Testis (tissue), 2 donors: ENCODE measurements at regions not wholly inside any gene's neighbourhood (a gene's known extent, or its start where the extent isn't known, plus 50 kb on each side); places are given as distances from the start of the nearest gene placed in this dataset.

Experiments used
- CTCF ChIP-seq, 3 experiments: fragments of 450-650 bp in 2 of 3; fragments of 200-600 bp in 1 of 3; sonication (generic) in 1 of 3; IDR thresholded peaks; one replicate each; pipeline ENCODE4 v1.5.1; 2016 to 2019; ENCODE audit warnings: antibody characterized with exemption in 3 of 3, mild to moderate bottlenecking in 2 of 3, moderate library complexity in 1 of 3
- POLR2A ChIP-seq: fragments of 450-650 bp; IDR thresholded peaks from one replicate; pipeline ENCODE4 v1.6.1; 2017; ENCODE audit warnings: antibody characterized with exemption, mild to moderate bottlenecking, moderate library complexity

- no peak for TF ChIP-seq CTCF (IDR thresholded peaks at IDR 0.05)
- no peak for TF ChIP-seq POLR2A
Measured at GRCh38 chr4:52317361-52317879, 266.3 kb downstream of the SPATA18 start.
